Endodermal cell (in vitro differentiated cells): ENCODE measurements at regions not wholly inside any gene's neighbourhood (a gene's known extent, or its start where the extent isn't known, plus 50 kb on each side); places are given as distances from the start of the nearest gene placed in this dataset.
A peak's percentile ranks its signal among the peaks of the same experiment; 100 is the strongest.

Experiments used
- DNase-seq: peaks from one replicate; pipeline ENCODE4 v3.0.0-alpha.2; 2017
- H3K27ac ChIP-seq: 2 replicates; pipeline ENCODE4 v1.5.1; 2013; ENCODE audit warnings: mild to moderate bottlenecking, low read depth, low read length, moderate library complexity
- H3K27me3 ChIP-seq: 2 replicates; pipeline ENCODE4 v1.6.1; 2013; ENCODE audit warnings: mild to moderate bottlenecking, low read length, moderate library complexity; ENCODE audit not compliant: insufficient read depth, control insufficient read depth, poor library complexity, severe bottlenecking
- H3K36me3 ChIP-seq: 2 replicates; pipeline ENCODE4 v1.7.0; 2013; ENCODE audit warnings: mild to moderate bottlenecking, low read length, moderate library complexity; ENCODE audit not compliant: control insufficient read depth, insufficient read depth
- H3K4me1 ChIP-seq: one replicate; pipeline ENCODE4 v1.7.0; 2013; ENCODE audit warnings: low read length; ENCODE audit not compliant: control insufficient read depth, insufficient read depth
- H3K4me3 ChIP-seq: 2 replicates; pipeline ENCODE4 v1.5.1; 2013; ENCODE audit warnings: mild to moderate bottlenecking, low read length, moderate library complexity
- H3K9ac ChIP-seq: 2 replicates; pipeline ENCODE4 v1.6.1; 2013; ENCODE audit warnings: mild to moderate bottlenecking, low read length, moderate library complexity; ENCODE audit not compliant: poor library complexity, severe bottlenecking; ENCODE audit errors: extremely low read depth
- H3K9me3 ChIP-seq: 2 replicates; pipeline ENCODE4 v1.6.1; 2013; ENCODE audit warnings: mild to moderate bottlenecking, low read length, moderate library complexity; ENCODE audit not compliant: control insufficient read depth
- H3K27ac Mint-ChIP-seq: 2 replicates; pipeline ENCODE4 v1.8.0; 2020; ENCODE audit warnings: mixed read lengths
- H3K27me3 Mint-ChIP-seq: 2 replicates; pipeline ENCODE4 v1.8.0; 2021; ENCODE audit warnings: mild to moderate bottlenecking, mixed read lengths; ENCODE audit not compliant: insufficient read depth
- H3K36me3 Mint-ChIP-seq: 2 replicates; pipeline ENCODE4 v1.8.0; 2020; ENCODE audit warnings: low read depth, mixed read lengths
- H3K4me1 Mint-ChIP-seq: 2 replicates; pipeline ENCODE4 v1.8.0; 2020; ENCODE audit warnings: mixed read lengths
- H3K4me3 Mint-ChIP-seq: 2 replicates; pipeline ENCODE4 v1.8.0; 2020; ENCODE audit warnings: mild to moderate bottlenecking, moderate library complexity, mixed read lengths
- H3K9me3 Mint-ChIP-seq: 2 replicates; pipeline ENCODE4 v1.8.0; 2020; ENCODE audit warnings: mild to moderate bottlenecking, mixed read lengths
- CTCF ChIP-seq: fragments of 200-600 bp; sonication (generic); conservative IDR thresholded peaks from 2 replicates; pipeline ENCODE4 v1.5.0; 2021; ENCODE audit warnings: antibody characterized with exemption, mild to moderate bottlenecking
- WGBS, 2 experiments: methylation state at CpG; one replicate each; pipeline versions ENCODE4 v1.1.5 to v1.1.7; 2013; ENCODE audit warnings: missing lambda C conversion rate in 2 of 2, mixed read lengths in 1 of 2; ENCODE audit not compliant: insufficient coverage in 1 of 2, insufficient read length in 1 of 2; 5-methylcytosine and 5-hydroxymethylcytosine counted together

DNA sequence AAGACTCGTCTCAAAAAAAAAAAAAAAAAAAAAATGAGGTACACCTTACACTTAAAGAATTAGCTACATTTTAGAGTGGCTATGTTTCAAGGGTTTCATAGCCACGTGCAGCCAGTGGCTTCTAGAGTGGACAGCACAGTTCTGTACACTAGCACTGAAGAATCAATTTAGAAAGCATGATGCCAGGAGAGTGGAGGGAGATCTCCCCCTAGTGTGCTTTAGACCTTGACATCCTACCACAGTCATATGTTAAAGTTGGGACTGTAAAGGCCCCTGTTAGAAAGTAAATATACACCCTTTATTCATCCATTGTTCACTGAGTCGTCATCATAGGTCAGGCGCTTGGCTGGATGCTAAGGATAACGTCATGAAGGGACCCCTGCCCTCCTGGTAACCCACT lies 179.4 kb downstream of the QDPR start:
- H3K9ac ChIP-seq, result no peak overlapping the region
- H3K4me3 ChIP-seq, result no peak overlapping the region
- H3K9me3 ChIP-seq, result no peaks in the 10 kb centered on the region
- no peaks in the 10 kb centered on the region for H3K4me1 ChIP-seq
- Mint-ChIP-seq H3K36me3 (no peaks in the 10 kb centered on the region), H3K27ac (no peak overlapping the region), H3K27me3 (peaks cover 4% of the 10 kb centered on the region), H3K4me3 (no peak overlapping the region), H3K9me3 (no peaks in the 10 kb centered on the region), H3K4me1 (peaks cover 13% of the 10 kb centered on the region)
- H3K27ac ChIP-seq, result no peak overlapping the region
- H3K27me3 ChIP-seq, result no peaks in the 10 kb centered on the region
- no peaks in the 10 kb centered on the region for H3K36me3 ChIP-seq
- WGBS, 2 experiments, result 94 to 95% methylated on average over 4 of the region's 5 CpGs
- peak; percentile 35 for TF ChIP-seq CTCF
- DNase-seq, result no peak

GRCh38 chr4:17329046-17329445 lies 182.8 kb downstream of the QDPR start:
- no peaks in the 10 kb centered on the region for H3K9me3 ChIP-seq
- Mint-ChIP-seq H3K9me3 (no peaks in the 10 kb centered on the region), H3K36me3 (no peaks in the 10 kb centered on the region), H3K4me1 (peaks cover 12% of the 10 kb centered on the region), H3K4me3 (no peak overlapping the region), H3K27me3 (peaks cover 3% of the 10 kb centered on the region), H3K27ac (no peak overlapping the region)
- TF ChIP-seq CTCF, result no peak
- no peak for DNase-seq
- H3K4me1 ChIP-seq, result no peaks in the 10 kb centered on the region
- no peak overlapping the region for H3K9ac ChIP-seq
- H3K4me3 ChIP-seq, result no peak overlapping the region
- no peak overlapping the region for H3K27ac ChIP-seq
- no peaks in the 10 kb centered on the region for H3K36me3 ChIP-seq
- no peaks in the 10 kb centered on the region for H3K27me3 ChIP-seq
- no CpG with 5 or more reads among the region's 1 CpG for WGBS, 2 experiments

DNA sequence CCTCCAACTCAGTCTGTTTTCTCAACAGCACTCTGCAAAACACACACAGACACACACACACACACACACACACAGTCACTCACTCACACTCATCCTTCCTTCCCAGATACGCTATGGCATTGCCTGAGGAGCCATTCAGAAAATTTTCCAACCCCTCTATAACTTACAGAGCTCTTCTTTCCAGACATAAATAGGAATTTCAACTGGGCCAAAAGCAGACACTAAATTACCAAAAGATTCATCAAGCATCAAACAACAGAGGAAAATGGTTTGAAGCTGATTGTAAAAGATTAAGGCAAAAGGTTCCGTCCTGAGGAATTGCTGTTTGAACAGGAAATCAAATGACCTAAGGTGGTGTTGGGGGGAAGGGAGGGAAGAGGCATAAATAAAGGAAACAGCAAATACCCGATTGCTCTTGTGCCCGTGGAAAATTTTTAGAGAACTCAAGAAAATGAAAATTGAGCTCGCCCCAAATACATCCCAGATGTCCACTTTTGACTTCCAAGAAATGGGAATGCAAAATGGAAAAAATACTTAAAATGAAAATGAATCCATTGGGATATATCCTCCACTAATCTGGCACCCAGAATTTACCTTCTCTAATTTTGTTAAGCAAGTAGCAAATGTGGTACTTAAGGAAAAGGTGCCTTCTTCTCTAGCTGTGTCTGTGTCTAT lies 183.6 kb downstream of the QDPR start:
- Mint-ChIP-seq H3K36me3 (no peaks in the 10 kb centered on the region), H3K27me3 (peaks cover 5% of the 10 kb centered on the region), H3K4me1 (peaks cover 12% of the 10 kb centered on the region), H3K4me3 (no peak overlapping the region), H3K27ac (no peak overlapping the region), H3K9me3 (no peaks in the 10 kb centered on the region)
- TF ChIP-seq CTCF, result no peak
- no peaks in the 10 kb centered on the region for H3K9me3 ChIP-seq
- no peaks in the 10 kb centered on the region for H3K36me3 ChIP-seq
- no peak overlapping the region for H3K9ac ChIP-seq
- no peaks in the 10 kb centered on the region for H3K4me1 ChIP-seq
- no peak overlapping the region for H3K4me3 ChIP-seq
- 80 to 85% methylated on average over 2 to 5 of the region's 5 CpGs for WGBS, 2 experiments
- no peak overlapping the region for H3K27ac ChIP-seq
- no peak for DNase-seq
- H3K27me3 ChIP-seq, result no peaks in the 10 kb centered on the region
